Caki2 (cell line): ENCODE measurements at regions not wholly inside any gene's neighbourhood (a gene's known extent, or its start where the extent isn't known, plus 50 kb on each side); places are given as distances from the start of the nearest gene placed in this dataset.

ENCODE experiments used
- DNase-seq: peaks from one replicate; pipeline ENCODE4 v3.0.0-alpha.2; 2015; ENCODE audit warnings: low read depth
- in situ Hi-C: cut with HindIII; loops from 2 replicates; pipeline ENCODE4 v1.10.0; 2016; ENCODE audit warnings: low sequenced_read_pairs, low pct_unique_long_range_greater_than_20kb, mixed read lengths

GRCh38 chr2:216915557-216916150, 55.8 kb upstream of the TNP1 start:
- in situ Hi-C loops = no loop called here
- DNase-seq = no peak

GRCh38 chr2:216914491-216914890, 54.6 kb upstream of the TNP1 start:
- DNase-seq = no peak
- in situ Hi-C loops = no loop called here

DNA sequence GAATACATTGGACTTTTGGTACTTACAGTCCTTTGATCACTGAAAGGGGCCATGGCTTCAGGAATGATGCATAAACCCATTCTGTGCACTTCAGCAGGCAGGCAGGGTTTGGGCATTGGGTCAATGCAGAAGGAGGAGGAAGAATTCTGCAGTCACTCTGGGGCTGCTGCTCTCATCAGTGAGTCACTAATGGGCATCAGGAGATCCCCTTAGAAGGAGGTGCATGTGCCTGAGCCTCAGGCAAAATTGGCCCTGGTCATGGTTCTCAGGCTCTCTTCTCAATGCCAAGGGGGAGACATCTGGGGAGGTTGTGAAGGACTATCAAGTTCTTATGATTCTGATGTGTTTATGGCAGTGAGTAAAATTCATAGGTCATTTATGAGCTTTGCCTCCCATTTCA, 52.0 kb upstream of the TNP1 start:
- in situ Hi-C loops = no loop called here

DNA sequence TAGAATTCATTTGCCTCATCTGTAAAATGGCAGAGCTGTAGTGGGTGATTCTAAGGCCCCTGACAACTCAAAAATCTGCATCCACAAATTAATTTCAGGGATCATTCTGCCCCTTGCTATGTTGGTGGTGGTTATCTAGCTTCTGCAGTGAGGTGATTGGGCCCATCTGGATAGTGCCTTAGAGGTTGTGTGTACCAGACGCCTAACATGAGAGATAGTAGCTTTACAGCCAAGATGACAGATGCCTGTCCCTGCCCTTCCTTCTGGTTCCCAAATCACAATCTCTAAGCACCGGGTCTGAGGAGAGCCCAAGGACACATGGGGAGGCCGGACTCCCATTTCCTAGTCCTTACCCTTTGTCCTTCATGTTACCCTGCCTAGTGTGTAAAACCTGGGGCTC, 51.1 kb upstream of the TNP1 start:
- in situ Hi-C loops = no loop called here
- DNase-seq = no peak

More for the DNA sequence above, 52.0 kb upstream of the TNP1 start:
- DNase-seq = peak; percentile 8

- in situ Hi-C loops = no loop called here
- DNase-seq = no peak
Measured at GRCh38 chr2:216909541-216910210, 49.8 kb upstream of the TNP1 start.
